GM10847 (cell line): ENCODE measurements at regions not wholly inside any gene's neighbourhood (a gene's known extent, or its start where the extent isn't known, plus 50 kb on each side); places are given as distances from the start of the nearest gene placed in this dataset.

Source experiments
- POLR2A ChIP-seq: IDR thresholded peaks from 2 replicates; pipeline ENCODE4 v1.6.1; 2011; ENCODE audit not compliant: insufficient read length; ENCODE audit errors: extremely low read depth

- TF ChIP-seq POLR2A: no peak
Observed at GRCh38 chr10:78596556-78596955, 472.2 kb upstream of the ZMIZ1 start.

GRCh38 chr10:78597796-78598555 lies 470.8 kb upstream of the ZMIZ1 start:
- no peak for TF ChIP-seq POLR2A

GRCh38 chr10:78599122-78599853 lies 469.5 kb upstream of the ZMIZ1 start:
- no peak for TF ChIP-seq POLR2A

- no peak for TF ChIP-seq POLR2A
Observed at GRCh38 chr10:78600121-78600665, 468.6 kb upstream of the ZMIZ1 start.

DNA sequence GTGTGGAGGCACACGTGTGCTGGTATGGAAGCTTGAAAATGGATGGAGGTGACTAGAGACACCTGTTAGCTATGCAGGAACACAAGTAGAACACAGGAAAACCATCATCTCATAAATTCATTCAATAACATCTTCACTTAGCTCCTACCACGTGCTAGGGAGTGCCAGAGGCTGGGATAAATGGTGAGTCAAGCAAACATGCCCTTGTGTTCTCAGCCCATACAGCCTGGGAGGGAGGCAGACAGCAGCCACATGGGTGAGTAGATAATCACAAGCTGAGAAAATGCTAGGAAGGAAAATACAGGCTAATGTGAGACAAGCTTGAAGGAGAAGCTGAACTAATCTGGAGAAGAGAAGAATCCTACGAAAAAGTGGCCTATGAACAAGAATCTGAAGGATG lies 468.0 kb upstream of the ZMIZ1 start:
- TF ChIP-seq POLR2A: no peak

- TF ChIP-seq POLR2A: no peak
Observed at GRCh38 chr10:78602201-78602932, 466.4 kb upstream of the ZMIZ1 start.

- no peak for TF ChIP-seq POLR2A
Observed at GRCh38 chr10:78604286-78604685, 464.5 kb upstream of the ZMIZ1 start.

DNA sequence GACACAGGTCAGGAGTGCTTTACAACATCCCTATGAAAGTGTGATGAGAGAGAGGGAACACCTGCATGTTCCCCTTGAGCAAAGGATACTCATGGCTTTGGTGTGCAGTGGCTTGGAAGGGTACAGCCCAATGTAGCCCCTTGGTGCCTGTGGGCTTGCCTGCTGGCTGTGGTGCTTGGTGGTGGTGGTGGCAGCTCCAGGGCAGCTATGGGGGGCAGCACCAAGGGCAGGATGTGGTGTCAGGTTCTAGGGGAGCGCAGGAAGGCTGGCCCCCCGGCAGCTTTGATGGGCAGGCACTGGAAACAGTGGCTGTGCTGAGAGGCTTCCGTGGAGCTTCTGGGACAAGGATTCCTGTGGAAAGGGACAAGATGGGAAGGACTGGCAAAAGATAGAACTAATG lies 464.0 kb upstream of the ZMIZ1 start:
- TF ChIP-seq POLR2A: no peak

- TF ChIP-seq POLR2A: no peak
Observed at GRCh38 chr10:78605800-78606350, 462.9 kb upstream of the ZMIZ1 start.

DNA sequence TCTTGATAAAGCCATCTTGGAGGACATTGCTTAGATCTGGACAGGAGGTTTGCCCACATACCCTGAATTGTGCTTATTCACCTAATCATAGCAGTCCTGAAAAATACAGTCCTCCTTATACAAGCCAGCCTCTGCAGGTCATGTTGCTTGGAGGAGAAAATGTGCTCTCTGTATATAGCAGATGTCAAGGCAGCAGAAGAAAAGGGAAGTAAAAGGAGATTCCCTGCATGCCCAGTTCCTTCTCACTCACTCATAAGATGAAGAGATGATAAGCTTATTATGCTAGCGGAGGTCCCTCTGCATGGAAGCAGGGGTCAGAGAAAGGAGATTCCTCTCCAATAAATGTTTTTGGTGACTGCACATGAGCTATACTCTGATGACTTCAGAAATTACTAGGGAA lies 458.8 kb upstream of the ZMIZ1 start:
- TF ChIP-seq POLR2A: no peak

DNA sequence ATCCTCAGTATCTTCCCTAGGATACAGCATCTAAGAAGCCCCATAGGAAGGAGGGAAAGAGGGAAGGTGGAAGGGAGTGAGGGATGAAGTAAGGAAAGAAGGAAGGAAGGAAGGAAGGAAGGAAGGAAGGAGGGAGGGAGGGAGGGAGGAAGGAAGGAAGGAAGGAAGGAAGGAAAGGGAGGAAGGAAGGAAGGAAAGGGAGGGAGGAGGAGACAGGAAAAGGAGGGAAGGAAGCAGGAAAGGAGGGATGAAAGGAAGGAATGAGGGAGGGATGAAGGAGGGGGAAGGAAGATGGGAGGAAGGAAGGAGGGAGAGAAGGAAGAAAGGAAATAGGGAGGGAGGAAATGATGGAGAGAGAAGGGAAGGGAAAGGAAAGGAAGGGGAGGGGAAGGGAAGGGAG lies 455.6 kb upstream of the ZMIZ1 start:
- TF ChIP-seq POLR2A: no peak

DNA sequence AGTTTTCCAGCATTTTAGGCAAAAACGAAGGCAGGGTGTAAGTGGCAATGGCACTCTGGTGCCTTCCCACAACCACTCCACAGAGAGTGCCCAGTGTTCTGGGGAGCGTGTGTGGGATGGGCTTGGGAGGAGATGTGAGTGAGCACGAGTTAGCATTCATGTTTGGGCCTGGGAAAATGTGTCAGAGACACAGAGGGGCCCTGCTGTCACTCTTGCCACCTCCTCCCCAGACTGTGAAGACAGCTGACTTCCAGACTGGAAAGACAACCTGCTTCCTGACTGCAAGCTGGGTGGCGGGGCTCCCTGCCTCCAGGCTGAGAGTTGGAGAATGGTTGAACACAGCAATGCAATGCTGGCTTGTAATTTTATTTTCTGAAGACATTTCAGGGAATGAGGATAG lies 454.5 kb upstream of the ZMIZ1 start:
- no peak for TF ChIP-seq POLR2A

DNA sequence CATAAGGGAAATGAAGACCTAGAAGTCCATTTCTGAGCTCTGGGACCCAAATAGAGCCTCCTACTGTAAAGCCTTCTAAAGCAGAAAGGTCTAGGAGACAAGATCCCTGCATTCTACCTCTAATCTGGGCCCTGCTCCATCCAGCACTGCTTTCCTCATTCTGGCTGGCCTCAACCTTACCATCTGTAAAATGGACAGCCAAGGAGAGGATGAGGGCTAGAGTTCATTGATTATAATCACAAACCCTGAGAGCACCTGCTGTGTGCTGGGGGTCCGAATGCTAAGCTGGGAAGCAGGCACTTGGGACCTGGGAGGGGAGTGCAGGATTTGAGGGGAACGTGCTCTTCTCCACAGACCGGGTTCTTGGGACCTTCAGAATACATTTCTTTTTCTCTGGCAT lies 454.0 kb upstream of the ZMIZ1 start:
- no peak for TF ChIP-seq POLR2A

DNA sequence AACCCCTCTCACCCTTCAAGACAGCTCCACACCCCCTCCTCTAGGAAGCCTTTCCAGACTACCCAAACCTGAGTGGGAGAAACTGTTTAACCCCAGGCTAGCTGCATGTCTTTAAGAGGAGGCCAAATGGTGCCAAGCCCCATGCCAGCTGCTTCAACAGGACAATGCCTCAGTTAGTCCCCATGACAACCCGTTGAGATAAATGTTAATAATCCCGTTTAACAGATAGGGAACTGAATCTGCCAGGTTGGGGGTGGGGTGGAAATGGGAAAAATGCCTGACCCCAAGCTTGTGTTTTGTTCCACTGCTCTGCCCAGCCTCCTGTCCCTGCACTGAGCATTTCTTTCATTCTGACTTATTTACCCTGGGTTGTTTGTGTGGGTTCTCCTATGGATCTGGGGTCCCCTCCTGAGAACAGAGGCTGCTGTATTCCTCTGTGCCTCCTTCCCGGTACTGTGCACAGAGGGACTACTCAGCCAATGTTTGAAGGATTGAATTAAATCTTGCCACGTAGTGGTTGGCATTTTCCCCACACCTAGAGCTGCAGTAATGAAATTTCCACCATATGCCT lies 452.6 kb upstream of the ZMIZ1 start:
- TF ChIP-seq POLR2A: no peak

DNA sequence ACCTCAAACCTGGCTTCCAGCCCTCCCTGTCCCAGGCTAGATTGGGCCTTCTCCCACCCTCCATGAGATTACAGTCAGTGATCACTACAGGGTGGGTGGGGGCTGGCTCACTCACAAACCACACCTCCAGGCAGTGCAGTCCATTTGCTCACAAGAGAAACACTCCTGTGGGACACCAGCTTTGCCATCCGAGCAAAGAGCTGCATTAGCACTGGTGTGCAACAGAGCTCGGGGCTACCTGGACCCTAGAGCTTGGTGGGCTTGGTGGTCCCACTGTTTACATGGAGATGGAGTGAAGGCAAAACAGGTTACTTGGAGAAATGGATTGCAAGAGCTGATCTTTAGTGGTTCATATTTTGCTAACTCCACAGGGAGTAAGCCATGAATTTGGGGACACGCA lies 451.7 kb upstream of the ZMIZ1 start:
- no peak for TF ChIP-seq POLR2A

DNA sequence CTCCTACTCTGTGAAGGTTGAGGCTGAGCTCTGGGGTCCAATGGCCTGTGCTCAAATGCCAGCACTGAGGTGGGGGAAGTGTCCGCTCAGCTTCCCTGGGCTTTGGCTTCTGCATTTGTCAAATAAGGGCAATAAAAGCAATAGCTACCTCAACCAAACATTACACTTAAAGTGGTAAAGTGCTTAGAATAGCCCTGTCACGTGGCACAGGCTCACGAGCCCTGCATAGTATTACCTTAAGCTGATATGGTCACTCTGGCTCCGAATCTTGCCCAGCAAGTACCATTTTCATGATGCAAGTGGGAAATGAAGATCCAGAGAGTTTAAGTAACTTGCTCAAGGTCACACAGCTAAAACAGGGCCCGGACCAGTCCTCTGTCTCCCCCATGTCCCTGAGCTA lies 451.1 kb upstream of the ZMIZ1 start:
- no peak for TF ChIP-seq POLR2A

DNA sequence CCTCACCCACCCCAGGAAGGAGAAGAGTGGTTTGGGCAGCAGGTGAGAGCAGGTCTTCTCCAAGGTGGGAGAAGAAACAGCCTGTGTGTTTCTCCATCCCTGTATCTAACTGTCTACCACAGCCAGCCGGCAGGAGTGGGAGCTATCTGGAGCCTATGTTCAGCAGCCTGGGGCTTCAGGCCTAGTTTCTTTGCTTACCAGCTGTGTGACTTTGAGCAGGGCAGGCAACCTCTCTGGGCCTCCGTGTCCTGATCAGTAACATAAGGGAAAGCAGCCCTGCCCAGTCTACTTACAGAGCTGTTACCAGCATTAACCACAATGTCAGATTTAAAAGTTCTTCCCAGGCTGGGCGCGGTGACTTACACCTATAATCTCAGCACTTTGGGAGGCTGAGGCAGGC lies 450.7 kb upstream of the ZMIZ1 start:
- no peak for TF ChIP-seq POLR2A
